CD4-positive, alpha-beta T cell (primary cell): ENCODE measurements at regions not wholly inside any gene's neighbourhood (a gene's known extent, or its start where the extent isn't known, plus 50 kb on each side); places are given as distances from the start of the nearest gene placed in this dataset.

ENCODE experiments used
- ATAC-seq: fragments of 200-7000 bp; cut with Tn5 transposase; one replicate; pipeline ENCODE4 v1.10.0; 2022; ENCODE audit warnings: mild to moderate bottlenecking; ENCODE audit not compliant: poor library complexity
- CTCF ChIA-PET: fragments of 350-600 bp; sonication (Branson Sonifier 250); formaldehyde crosslinking; loops from one replicate; lab custom pipeline; 2021; ENCODE audit warnings: antibody characterized with exemption, inconsistent platforms; lab: Charles Lee
- POLR2A ChIA-PET: fragments of 350-600 bp; sonication (Branson Sonifier 250); formaldehyde crosslinking; loops from one replicate; lab custom pipeline; 2021; ENCODE audit warnings: antibody characterized with exemption, inconsistent platforms; lab: Charles Lee
- DNase-seq, 14 experiments: peaks; one replicate each; pipeline ENCODE4 v3.0.0-alpha.2; 2013 to 2020; ENCODE audit warnings: mixed read lengths in 2 of 14
- H3K27ac ChIP-seq, 2 donors: one replicate each; pipeline versions ENCODE4 v1.5.1 to v1.7.0; 2013; ENCODE audit warnings: low read length in 2 of 2, low read depth in 1 of 2, mild to moderate bottlenecking in 1 of 2
- H3K27me3 ChIP-seq, 2 experiments: 1 replicate in 1 of 2; 2 replicates in 1 of 2; pipeline versions ENCODE4 v1.6.1 to v1.7.0; 2013; ENCODE audit warnings: low read length in 2 of 2, control low read depth in 1 of 2, mild to moderate bottlenecking in 1 of 2, moderate library complexity in 1 of 2; ENCODE audit not compliant: insufficient read depth in 2 of 2, control insufficient read depth in 1 of 2
- H3K36me3 ChIP-seq: one replicate; pipeline ENCODE4 v1.6.1; 2013; ENCODE audit warnings: low read length, control low read depth; ENCODE audit not compliant: insufficient read depth
- H3K4me1 ChIP-seq: one replicate; pipeline ENCODE4 v1.6.1; 2013; ENCODE audit warnings: low read length, control low read depth; ENCODE audit not compliant: insufficient read depth
- H3K4me3 ChIP-seq: one replicate; pipeline ENCODE4 v1.5.1; 2013; ENCODE audit warnings: mild to moderate bottlenecking, low read length, moderate library complexity
- H3K9me3 ChIP-seq, 2 experiments: 1 replicate in 1 of 2; 2 replicates in 1 of 2; pipeline versions ENCODE4 v1.6.1 to v1.7.0; 2013; ENCODE audit warnings: low read length in 2 of 2, mild to moderate bottlenecking in 2 of 2, control low read depth in 1 of 2, moderate library complexity in 1 of 2; ENCODE audit not compliant: control insufficient read depth in 1 of 2, insufficient read depth in 1 of 2
- H3K27ac Mint-ChIP-seq: one replicate; pipeline ENCODE4 v1.8.0; 2020; ENCODE audit warnings: mixed read lengths
- H3K27me3 Mint-ChIP-seq: one replicate; pipeline ENCODE4 v1.8.0; 2021; ENCODE audit warnings: mixed read lengths
- H3K36me3 Mint-ChIP-seq: one replicate; pipeline ENCODE4 v1.8.0; 2021; ENCODE audit warnings: low read depth, mixed read lengths
- H3K4me1 Mint-ChIP-seq: one replicate; pipeline ENCODE4 v1.8.0; 2021; ENCODE audit warnings: low read depth, mixed read lengths
- H3K4me3 Mint-ChIP-seq: one replicate; pipeline ENCODE4 v1.8.0; 2020; ENCODE audit warnings: mild to moderate bottlenecking, mixed read lengths
- H3K9me3 Mint-ChIP-seq: one replicate; pipeline ENCODE4 v1.8.0; 2020; ENCODE audit warnings: mixed read lengths
- CTCF ChIP-seq: fragments of 200-600 bp; IDR thresholded peaks from one replicate; pipeline ENCODE4 v1.8.0; 2022; ENCODE audit warnings: antibody characterized with exemption, mild to moderate bottlenecking
- intact Hi-C, 2 experiments: fragments of 100-400 bp; cut with DNase I in 1 of 2; cut with micrococcal nuclease in 1 of 2; formaldehyde crosslinking; loops; one replicate each; pipeline versions ENCODE4 v1.15.1 to v1.9.0; 2023 to 2025; cut with DNase I, micrococcal nuclease

DNA sequence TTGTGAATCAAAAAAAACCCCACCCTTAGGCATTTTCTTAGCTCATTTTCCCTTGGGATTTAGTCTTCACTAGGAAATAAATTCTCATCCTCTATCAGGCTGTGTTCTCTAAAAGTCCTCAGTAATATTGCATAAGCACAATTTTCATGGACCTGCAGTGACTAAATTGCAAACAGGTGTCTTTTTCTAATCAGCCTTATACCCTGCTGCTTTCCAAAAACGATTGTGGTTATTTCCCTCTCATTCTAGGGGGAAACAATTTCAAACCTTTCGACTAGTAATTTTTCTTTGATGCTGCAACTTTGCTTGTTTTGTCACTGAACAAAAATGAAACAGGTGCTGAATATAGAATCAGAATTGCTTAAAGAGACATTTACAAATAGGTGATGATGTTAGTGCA, 549.9 kb downstream of the PDHA2 start:
- no peaks in the 10 kb centered on the region for H3K27me3 ChIP-seq
- no peaks in the 10 kb centered on the region for H3K36me3 Mint-ChIP-seq
- no peaks in the 10 kb centered on the region for H3K4me1 Mint-ChIP-seq
- CTCF ChIA-PET, result no interaction called here
- no peaks in the 10 kb centered on the region for H3K36me3 ChIP-seq
- H3K4me1 ChIP-seq, result no peaks in the 10 kb centered on the region
- H3K9me3 Mint-ChIP-seq, result no peaks in the 10 kb centered on the region
- no peak for DNase-seq
- ATAC-seq, result no peak
- no peak overlapping the region for H3K4me3 Mint-ChIP-seq
- no peak overlapping the region for H3K27ac Mint-ChIP-seq
- no peak overlapping the region for H3K27ac ChIP-seq
- H3K4me3 ChIP-seq, result no peak overlapping the region
- no peak for TF ChIP-seq CTCF
- peaks cover 0 to under 1% of the 10 kb centered on the region in 2 experiments for H3K9me3 ChIP-seq
- intact Hi-C loops, result no loop called here
- no peaks in the 10 kb centered on the region for H3K27me3 Mint-ChIP-seq
- POLR2A ChIA-PET, result no interaction called here

- ATAC-seq (no peak), DNase-seq (no peak)
- Histone ChIP-seq H3K36me3 (no peaks in the 10 kb centered on the region), H3K4me1 (no peaks in the 10 kb centered on the region), H3K4me3 (no peak overlapping the region), H3K9me3 (no peaks in the 10 kb centered on the region), H3K27me3 (no peaks in the 10 kb centered on the region), H3K27ac (no peak overlapping the region)
- intact Hi-C loops, result no loop called here
- no peaks in the 10 kb centered on the region for H3K27me3 Mint-ChIP-seq
- no peaks in the 10 kb centered on the region for H3K4me1 Mint-ChIP-seq
- ChIA-PET CTCF (no interaction called here), POLR2A (no interaction called here)
- H3K9me3 Mint-ChIP-seq, result peaks cover under 1% of the 10 kb centered on the region
- TF ChIP-seq CTCF, result no peak
- no peaks in the 10 kb centered on the region for H3K36me3 Mint-ChIP-seq
- no peak overlapping the region for H3K27ac Mint-ChIP-seq
- H3K4me3 Mint-ChIP-seq, result no peak overlapping the region
Measured at GRCh38 chr4:96390404-96390803, 550.5 kb downstream of the PDHA2 start.

GRCh38 chr4:96395747-96396146, 555.9 kb downstream of the PDHA2 start:
- H3K36me3 Mint-ChIP-seq, result no peaks in the 10 kb centered on the region
- no peak overlapping the region for H3K27ac ChIP-seq
- no peaks in the 10 kb centered on the region for H3K27me3 Mint-ChIP-seq
- intact Hi-C loops, result no loop called here
- no peaks in the 10 kb centered on the region for H3K36me3 ChIP-seq
- H3K4me3 ChIP-seq, result no peak overlapping the region
- no peaks in the 10 kb centered on the region for H3K4me1 Mint-ChIP-seq
- H3K27me3 ChIP-seq, result no peaks in the 10 kb centered on the region
- CTCF ChIA-PET, result no interaction called here
- H3K27ac Mint-ChIP-seq, result no peak overlapping the region
- no peak for ATAC-seq
- no peaks in the 10 kb centered on the region for H3K4me1 ChIP-seq
- POLR2A ChIA-PET, result no interaction called here
- no peak for DNase-seq
- H3K4me3 Mint-ChIP-seq, result no peak overlapping the region
- no peak for TF ChIP-seq CTCF
- peaks cover 4% of the 10 kb centered on the region for H3K9me3 Mint-ChIP-seq
- no peaks in the 10 kb centered on the region for H3K9me3 ChIP-seq
